ENCODE measurements at regions not wholly inside any gene's neighbourhood (a gene's known extent, or its start where the extent isn't known, plus 50 kb on each side); places are given as distances from the start of the nearest gene placed in this dataset.
"Not testable (repeated sequence)": the region's sequence is repeated elsewhere in the genome, so short reads cannot be mapped to it uniquely, and the experiment has no call there.

GRCh38 chr12:25328072-25328712 is 77.5 kb upstream of the KRAS start:
- no peak for DNase-seq (ENCODE audit: low spot score)

GRCh38 chr12:25327321-25327720 is 76.6 kb upstream of the KRAS start:
- no peak for DNase-seq (ENCODE audit: low spot score)

GRCh38 chr12:25326326-25326725 is 75.6 kb upstream of the KRAS start:
- DNase-seq (ENCODE audit: low spot score) = no peak

- no peak for DNase-seq (ENCODE audit: low spot score)
Measured at GRCh38 chr12:25324861-25325260, 74.1 kb upstream of the KRAS start.

- DNase-seq (ENCODE audit: low spot score) = no peak
Measured at GRCh38 chr12:25323581-25323982, 72.9 kb upstream of the KRAS start.

- DNase-seq (ENCODE audit: low spot score) = no peak
Measured at GRCh38 chr12:25322918-25323531, 72.3 kb upstream of the KRAS start.

- no peak for DNase-seq (ENCODE audit: low spot score)
Measured at GRCh38 chr12:25322351-25322750, 71.6 kb upstream of the KRAS start.

- DNase-seq (ENCODE audit: low spot score) = no peak
Measured at GRCh38 chr12:25321772-25322171, 71.0 kb upstream of the KRAS start.

GRCh38 chr12:25320123-25321006 is 69.6 kb upstream of the KRAS start:
- no peak for DNase-seq (ENCODE audit: low spot score)

- no peak for DNase-seq (ENCODE audit: low spot score)
Measured at GRCh38 chr12:25319233-25319984, 68.7 kb upstream of the KRAS start.

GRCh38 chr12:25317553-25317952 is 66.8 kb upstream of the KRAS start:
- no peak for DNase-seq (ENCODE audit: low spot score)

- no peak for DNase-seq (ENCODE audit: low spot score)
Measured at GRCh38 chr12:25315388-25315787, 64.7 kb upstream of the KRAS start.

GRCh38 chr12:25313266-25313990 is 62.7 kb upstream of the KRAS start:
- not testable (repeated sequence) for DNase-seq (ENCODE audit: low spot score)

- no peak for DNase-seq (ENCODE audit: low spot score)
Measured at GRCh38 chr12:25311506-25311905, 60.8 kb upstream of the KRAS start.

GRCh38 chr12:25310071-25310470 is 59.3 kb upstream of the KRAS start:
- DNase-seq (ENCODE audit: low spot score) = not testable (repeated sequence)

- no peak for DNase-seq (ENCODE audit: low spot score)
Measured at GRCh38 chr12:25308756-25309155, 58.0 kb upstream of the KRAS start.

- no peak for DNase-seq (ENCODE audit: low spot score)
Measured at GRCh38 chr12:25307818-25308217, 57.1 kb upstream of the KRAS start.

- no peak for DNase-seq (ENCODE audit: low spot score)
Measured at GRCh38 chr12:25301798-25302197, 51.1 kb upstream of the KRAS start.
